ENCODE measurements at regions not wholly inside any gene's neighbourhood (a gene's known extent, or its start where the extent isn't known, plus 50 kb on each side); places are given as distances from the start of the nearest gene placed in this dataset.

GRCh38 chr19:31119951-31120690 is 229.1 kb downstream of the TSHZ3 start:
- no peak for TF ChIP-seq CTCF (IDR thresholded peaks at IDR 0.05)

GRCh38 chr19:31118986-31119385 is 230.2 kb downstream of the TSHZ3 start:
- TF ChIP-seq CTCF (IDR thresholded peaks at IDR 0.05): no peak

GRCh38 chr19:31118287-31118955 is 230.8 kb downstream of the TSHZ3 start:
- TF ChIP-seq CTCF (IDR thresholded peaks at IDR 0.05): no peak

- TF ChIP-seq CTCF (IDR thresholded peaks at IDR 0.05): no peak
Observed at GRCh38 chr19:31114585-31114984, 234.7 kb downstream of the TSHZ3 start.

- TF ChIP-seq CTCF (IDR thresholded peaks at IDR 0.05): no peak
Observed at GRCh38 chr19:31113293-31113692, 235.9 kb downstream of the TSHZ3 start.

- TF ChIP-seq CTCF (IDR thresholded peaks at IDR 0.05): no peak
Observed at GRCh38 chr19:31112158-31112557, 237.1 kb downstream of the TSHZ3 start.

GRCh38 chr19:31111741-31112140 is 237.5 kb downstream of the TSHZ3 start:
- TF ChIP-seq CTCF (IDR thresholded peaks at IDR 0.05): no peak
